IPS-20b (cell line): ENCODE measurements at regions not wholly inside any gene's neighbourhood (a gene's known extent, or its start where the extent isn't known, plus 50 kb on each side); places are given as distances from the start of the nearest gene placed in this dataset.

Experiments
- H3K27ac ChIP-seq: one replicate; pipeline ENCODE4 v1.5.1; 2013; ENCODE audit warnings: low read length
- H3K27me3 ChIP-seq: 2 replicates; pipeline ENCODE4 v1.6.1; 2013; ENCODE audit warnings: mild to moderate bottlenecking, low read length, inconsistent platforms; ENCODE audit not compliant: insufficient read depth
- H3K36me3 ChIP-seq: 2 replicates; pipeline ENCODE4 v1.6.1; 2013; ENCODE audit warnings: low read depth, mild to moderate bottlenecking, inconsistent platforms, low read length, moderate library complexity; ENCODE audit not compliant: insufficient read depth
- H3K4me1 ChIP-seq: 2 replicates; pipeline ENCODE4 v1.6.1; 2013; ENCODE audit warnings: mild to moderate bottlenecking, control low read depth, inconsistent platforms, low read length, moderate library complexity; ENCODE audit not compliant: insufficient read depth
- H3K4me3 ChIP-seq: 2 replicates; pipeline ENCODE4 v1.5.1; 2013; ENCODE audit warnings: mild to moderate bottlenecking, low read length, inconsistent platforms
- H3K9ac ChIP-seq: 2 replicates; pipeline ENCODE4 v1.6.1; 2013; ENCODE audit warnings: low read depth, mild to moderate bottlenecking, inconsistent platforms, low read length, moderate library complexity
- H3K9me3 ChIP-seq: 2 replicates; pipeline ENCODE4 v1.6.1; 2013; ENCODE audit warnings: mild to moderate bottlenecking, low read depth, low read length, inconsistent platforms; ENCODE audit not compliant: insufficient read depth

- Histone ChIP-seq H3K36me3 (no peaks in the 10 kb centered on the region), H3K9me3 (no peaks in the 10 kb centered on the region), H3K27me3 (no peaks in the 10 kb centered on the region), H3K4me3 (no peak overlapping the region), H3K4me1 (no peaks in the 10 kb centered on the region), H3K9ac (no peak overlapping the region), H3K27ac (no peak overlapping the region)
Observed at GRCh38 chr2:204357286-204357685, 188.0 kb upstream of the PARD3B start.

DNA sequence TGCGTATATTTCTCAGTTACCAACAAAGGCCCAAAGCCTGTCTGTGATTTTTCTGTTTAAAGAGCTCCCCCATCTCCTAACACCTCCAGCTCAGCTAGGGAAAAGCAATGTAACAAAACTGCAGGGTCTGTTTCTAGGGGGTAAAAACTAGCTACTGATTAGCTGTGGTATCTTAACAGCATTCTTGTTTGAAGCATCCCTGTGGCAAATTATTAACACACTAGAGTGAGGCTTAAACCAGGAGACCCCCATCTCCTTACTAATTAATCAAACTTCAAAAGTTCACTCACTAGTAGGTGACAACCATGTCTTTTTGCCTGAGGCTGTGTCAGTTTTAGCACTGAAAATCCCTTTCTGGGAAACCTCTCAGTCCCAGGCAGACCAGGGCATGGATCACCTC, 186.2 kb upstream of the PARD3B start:
- no peaks in the 10 kb centered on the region for H3K4me1 ChIP-seq
- H3K27me3 ChIP-seq: no peaks in the 10 kb centered on the region
- no peak overlapping the region for H3K9ac ChIP-seq
- no peaks in the 10 kb centered on the region for H3K36me3 ChIP-seq
- H3K4me3 ChIP-seq: no peak overlapping the region
- H3K9me3 ChIP-seq: no peaks in the 10 kb centered on the region
- H3K27ac ChIP-seq: no peak overlapping the region

DNA sequence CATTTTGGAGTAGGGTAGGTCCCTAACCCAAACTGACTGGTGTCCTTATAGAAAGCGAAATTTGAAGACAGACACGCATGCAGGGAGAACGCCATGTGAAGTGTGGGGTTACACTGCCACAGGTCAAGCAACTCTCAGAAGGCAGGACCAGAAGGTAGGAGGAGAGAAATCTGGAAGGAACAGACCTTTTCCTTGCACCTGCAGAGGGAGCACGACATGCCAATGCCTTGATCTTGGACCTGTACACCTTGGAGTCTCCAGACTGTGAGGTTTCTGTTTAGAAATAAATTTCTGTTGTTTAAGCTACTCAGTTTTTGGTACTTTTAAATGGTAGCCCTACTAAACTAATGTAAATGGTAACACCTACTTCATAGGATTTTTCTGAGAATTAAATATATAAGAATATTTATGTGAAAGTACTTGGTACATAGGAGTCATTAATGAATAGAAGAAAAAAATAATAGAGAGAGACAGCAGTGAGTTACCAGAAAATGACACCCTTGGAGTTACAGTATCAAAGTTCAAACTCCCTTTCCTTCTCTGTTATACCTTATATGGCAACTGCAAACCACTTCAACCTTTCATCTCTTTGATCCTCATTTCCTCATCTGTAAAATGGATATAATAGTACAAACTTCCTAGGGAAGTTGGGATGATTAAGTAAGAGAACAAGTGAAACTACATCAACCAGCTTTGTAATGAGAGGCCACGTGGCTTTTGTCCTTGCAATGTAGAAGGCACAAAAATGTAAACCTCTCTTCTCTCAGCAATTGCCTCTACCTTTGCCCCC, 184.9 kb upstream of the PARD3B start:
- H3K9me3 ChIP-seq: no peaks in the 10 kb centered on the region
- no peak overlapping the region for H3K9ac ChIP-seq
- H3K4me3 ChIP-seq: no peak overlapping the region
- H3K27me3 ChIP-seq: no peaks in the 10 kb centered on the region
- no peaks in the 10 kb centered on the region for H3K4me1 ChIP-seq
- no peak overlapping the region for H3K27ac ChIP-seq
- no peaks in the 10 kb centered on the region for H3K36me3 ChIP-seq

- Histone ChIP-seq H3K27me3 (no peaks in the 10 kb centered on the region), H3K9ac (no peak overlapping the region), H3K27ac (no peak overlapping the region), H3K4me1 (no peaks in the 10 kb centered on the region), H3K4me3 (no peak overlapping the region), H3K9me3 (no peaks in the 10 kb centered on the region), H3K36me3 (no peaks in the 10 kb centered on the region)
Observed at GRCh38 chr2:204361738-204362137, 183.5 kb upstream of the PARD3B start.

DNA sequence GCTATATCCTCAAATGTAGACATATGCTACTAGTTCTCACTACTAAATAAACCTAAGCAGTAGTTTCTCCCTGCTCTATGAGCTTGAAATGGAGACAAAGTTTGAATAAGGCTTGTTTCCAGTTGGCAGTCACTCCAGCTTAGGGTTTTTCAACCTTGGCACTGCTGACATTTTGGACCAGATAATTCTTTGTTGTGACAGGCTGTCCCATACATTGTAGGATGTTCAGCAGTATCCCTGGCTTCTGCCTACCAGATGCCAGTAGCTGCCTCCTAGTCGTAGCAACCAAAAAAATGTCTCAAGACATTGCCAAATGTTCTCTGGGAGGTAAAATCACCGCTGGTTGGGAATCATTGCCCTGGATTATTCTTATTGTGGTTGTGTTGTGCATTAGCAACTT, 182.7 kb upstream of the PARD3B start:
- H3K4me1 ChIP-seq: no peaks in the 10 kb centered on the region
- H3K9me3 ChIP-seq: no peaks in the 10 kb centered on the region
- no peak overlapping the region for H3K9ac ChIP-seq
- no peak overlapping the region for H3K4me3 ChIP-seq
- no peaks in the 10 kb centered on the region for H3K27me3 ChIP-seq
- H3K27ac ChIP-seq: no peak overlapping the region
- no peaks in the 10 kb centered on the region for H3K36me3 ChIP-seq

DNA sequence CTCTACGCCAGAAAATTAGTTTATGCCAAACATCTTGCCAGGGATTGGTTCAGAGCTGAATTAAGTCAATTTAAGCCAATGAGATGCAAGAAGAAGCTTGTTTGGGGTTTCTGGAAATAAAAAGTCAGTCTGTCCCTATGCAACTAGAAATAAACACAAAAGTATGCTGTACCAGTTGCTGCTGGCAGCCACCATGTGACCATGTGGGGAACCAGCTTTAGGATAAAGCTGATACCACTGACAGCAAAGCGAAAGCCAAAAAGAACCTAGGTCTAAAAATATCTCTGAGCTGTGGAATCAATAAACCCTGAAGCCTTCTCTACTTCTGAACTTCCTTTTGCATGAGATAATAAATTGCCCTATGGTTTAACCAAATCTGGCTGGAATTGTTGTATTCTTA, 181.8 kb upstream of the PARD3B start:
- H3K4me3 ChIP-seq: no peak overlapping the region
- no peaks in the 10 kb centered on the region for H3K4me1 ChIP-seq
- H3K9ac ChIP-seq: no peak overlapping the region
- H3K9me3 ChIP-seq: no peaks in the 10 kb centered on the region
- no peaks in the 10 kb centered on the region for H3K36me3 ChIP-seq
- no peaks in the 10 kb centered on the region for H3K27me3 ChIP-seq
- no peak overlapping the region for H3K27ac ChIP-seq

GRCh38 chr2:204364860-204365535, 180.3 kb upstream of the PARD3B start:
- H3K36me3 ChIP-seq: no peaks in the 10 kb centered on the region
- no peaks in the 10 kb centered on the region for H3K27me3 ChIP-seq
- peaks cover 4% of the 10 kb centered on the region; the same call in 1 of the 2 replicates for H3K4me1 ChIP-seq
- H3K4me3 ChIP-seq: no peak overlapping the region
- H3K9me3 ChIP-seq: no peaks in the 10 kb centered on the region
- H3K9ac ChIP-seq: no peak overlapping the region
- H3K27ac ChIP-seq: no peak overlapping the region

GRCh38 chr2:204365811-204366210, 179.5 kb upstream of the PARD3B start:
- no peak overlapping the region for H3K9ac ChIP-seq
- no peaks in the 10 kb centered on the region for H3K9me3 ChIP-seq
- H3K4me3 ChIP-seq: no peak overlapping the region
- no peaks in the 10 kb centered on the region for H3K27me3 ChIP-seq
- peaks cover 10% of the 10 kb centered on the region; the same call in 1 of the 2 replicates for H3K4me1 ChIP-seq
- no peak overlapping the region for H3K27ac ChIP-seq
- H3K36me3 ChIP-seq: no peaks in the 10 kb centered on the region

- H3K4me3 ChIP-seq: no peak overlapping the region
- H3K9ac ChIP-seq: no peak overlapping the region
- H3K27ac ChIP-seq: no peak overlapping the region
- no peaks in the 10 kb centered on the region for H3K36me3 ChIP-seq
- no peaks in the 10 kb centered on the region for H3K9me3 ChIP-seq
- H3K27me3 ChIP-seq: no peaks in the 10 kb centered on the region
- H3K4me1 ChIP-seq: peaks cover 10% of the 10 kb centered on the region; the same call in 1 of the 2 replicates
Observed at GRCh38 chr2:204367466-204367865, 177.8 kb upstream of the PARD3B start.

DNA sequence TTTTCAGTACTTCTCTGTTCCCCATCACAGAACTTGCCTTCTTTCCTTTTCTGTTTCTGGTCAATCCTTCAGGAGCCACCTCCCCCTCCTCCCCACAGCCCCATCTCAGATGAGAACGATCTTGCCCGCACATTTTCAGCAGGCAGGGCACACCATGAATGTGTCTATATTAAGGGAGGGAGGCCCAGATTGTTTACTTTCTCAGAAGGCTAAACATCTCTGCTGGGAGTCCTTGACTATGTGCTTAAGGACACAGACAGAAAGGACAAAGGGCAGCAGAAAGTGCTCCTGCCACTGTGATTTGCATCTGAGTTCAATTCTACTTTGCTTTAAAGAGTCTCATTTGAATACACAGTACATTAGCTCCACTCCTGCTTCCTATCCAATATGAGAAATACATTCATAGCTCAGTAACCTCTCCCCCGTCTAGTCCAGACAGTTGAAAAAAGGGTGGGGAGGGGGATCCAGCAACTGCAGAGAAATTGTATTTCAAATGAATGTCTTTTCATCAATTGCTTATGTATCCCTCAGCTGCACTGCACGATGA, 175.0 kb upstream of the PARD3B start:
- H3K27me3 ChIP-seq: no peaks in the 10 kb centered on the region
- no peak overlapping the region for H3K27ac ChIP-seq
- H3K9ac ChIP-seq: no peak overlapping the region
- H3K9me3 ChIP-seq: 0 out of 2 replicates have a peak, but pooled peaks cover 3% of the 10 kb centered on the region
- H3K4me1 ChIP-seq: peaks cover 10% of the 10 kb centered on the region; the same call in 1 of the 2 replicates
- H3K36me3 ChIP-seq: no peaks in the 10 kb centered on the region
- H3K4me3 ChIP-seq: no peak overlapping the region

- no peak overlapping the region for H3K9ac ChIP-seq
- no peak overlapping the region for H3K27ac ChIP-seq
- H3K9me3 ChIP-seq: 0 out of 2 replicates have a peak, but pooled peaks cover 3% of the 10 kb centered on the region
- no peak overlapping the region for H3K4me3 ChIP-seq
- no peaks in the 10 kb centered on the region for H3K27me3 ChIP-seq
- H3K4me1 ChIP-seq: peaks cover 10% of the 10 kb centered on the region; the same call in 1 of the 2 replicates
- H3K36me3 ChIP-seq: no peaks in the 10 kb centered on the region
Observed at GRCh38 chr2:204373942-204374341, 171.3 kb upstream of the PARD3B start.
